HepG2 (cell line): ENCODE measurements at regions not wholly inside any gene's neighbourhood (a gene's known extent, or its start where the extent isn't known, plus 50 kb on each side); places are given as distances from the start of the nearest gene placed in this dataset.

Experiments
- ATAC-seq: fragments of 200-7000 bp; cut with Tn5 transposase; 3 replicates; pipeline ENCODE4 v1.9.1; 2020; ENCODE audit warnings: mild to moderate bottlenecking, moderate library complexity
- BruUV-seq: library from RNA; stranded (reverse); fragments of 400-500 nt; replicated peaks from 2 replicates; lab custom pipeline; 2021; lab: Mats Ljungman, UMichigan
- CTCF ChIA-PET: fragments of 300-600 bp; formaldehyde crosslinking; extraction: SDS; loops from one replicate; lab custom pipeline; 2021; ENCODE audit warnings: low total read pairs, inconsistent platforms, low intra/inter-chr PET ratio; lab: Yijun Ruan, JAX
- POLR2A ChIA-PET: fragments of 350-600 bp; sonication (Branson Sonifier 250); formaldehyde crosslinking; loops from one replicate; lab custom pipeline; 2020; ENCODE audit warnings: antibody characterized with exemption, inconsistent platforms; lab: Yijun Ruan, JAX
- DNase-seq: peaks from one replicate; pipeline ENCODE4 v3.0.0-alpha.2; 2015; ENCODE audit warnings: low spot score
- FAIRE-seq: peaks from 3 replicates; lab custom pipeline; 2011; peaks lifted over from hg19 to GRCh38; lab: Jason Lieb, UNC
- H2AFZ ChIP-seq: one replicate; pipeline ENCODE4 v1.6.1; 2011; ENCODE audit warnings: low read length, inconsistent platforms
- H3K27ac ChIP-seq: fragments of 300-600 bp; 3 replicates; pipeline ENCODE4 v1.8.0; 2011; ENCODE audit warnings: mixed run types, mild to moderate bottlenecking, mixed read lengths, low read length, inconsistent platforms; ENCODE audit not compliant: insufficient read depth; ENCODE audit errors: extremely low read length
- H3K27me3 ChIP-seq, 2 experiments: fragments of 200-600 bp in 1 of 2; 2 replicates in 1 of 2; 3 replicates in 1 of 2; pipeline versions ENCODE4 v1.6.0 to v1.8.0; 2011; ENCODE audit warnings: low read length in 2 of 2, mild to moderate bottlenecking in 2 of 2, moderate library complexity in 2 of 2, inconsistent platforms in 1 of 2; ENCODE audit not compliant: insufficient read depth in 2 of 2, control insufficient read depth in 1 of 2
- H3K36me3 ChIP-seq, 2 experiments: fragments of 200-600 bp in 1 of 2; replicated peaks in 1 of 2; 2 replicates in 1 of 2; 3 replicates in 1 of 2; pipeline versions ENCODE4 v1.5.1 to v1.8.0; 2011; ENCODE audit warnings: low read length in 2 of 2, inconsistent platforms in 1 of 2; ENCODE audit not compliant: insufficient read depth in 2 of 2, control insufficient read depth in 1 of 2
- H3K4me1 ChIP-seq: 2 replicates; pipeline ENCODE4 v1.5.1; 2012; ENCODE audit warnings: low read length, inconsistent platforms; ENCODE audit not compliant: insufficient read depth
- H3K4me2 ChIP-seq: 2 replicates; pipeline ENCODE4 v1.6.0; 2011; ENCODE audit warnings: low read depth, low read length, inconsistent platforms
- H3K4me3 ChIP-seq, 3 experiments: fragments of 200-600 bp in 1 of 3; sonication (generic), shearing (Covaris generic) in 1 of 3; replicated peaks in 1 of 3; 2 replicates each; pipeline ENCODE4 v1.5.1; 2011 to 2016; ENCODE audit warnings: low read length in 3 of 3, inconsistent platforms in 2 of 3, low read depth in 2 of 3, mild to moderate bottlenecking in 2 of 3, control low read depth in 1 of 3, mixed read lengths in 1 of 3; ENCODE audit not compliant: insufficient read depth in 1 of 3
- H3K79me2 ChIP-seq: one replicate; pipeline ENCODE4 v1.6.1; 2011; ENCODE audit warnings: low read length, inconsistent platforms; ENCODE audit not compliant: insufficient read depth
- H3K9ac ChIP-seq: 2 replicates; pipeline ENCODE4 v1.6.0; 2011; ENCODE audit warnings: mild to moderate bottlenecking, low read depth, low read length, inconsistent platforms; ENCODE audit not compliant: insufficient read depth
- H3K9me3 ChIP-seq: 2 replicates; pipeline ENCODE4 v1.5.1; 2012; ENCODE audit warnings: mild to moderate bottlenecking, low read length
- H4K20me1 ChIP-seq: 2 replicates; pipeline ENCODE4 v1.6.0; 2011; ENCODE audit warnings: inconsistent platforms, mild to moderate bottlenecking, low read length, moderate library complexity; ENCODE audit not compliant: insufficient read depth
- GPN1 ChIP-seq: sonication (generic); formaldehyde crosslinking; IDR thresholded peaks from 2 replicates; pipeline ENCODE4 v1.5.1; 2020; ENCODE audit warnings: missing genetic modification reagents, borderline replicate concordance
- HOXA5 ChIP-seq: sonication (generic); formaldehyde crosslinking; IDR thresholded peaks from 2 replicates; pipeline ENCODE4 v1.4.0; 2020; ENCODE audit warnings: missing genetic modification reagents
- MTA3 ChIP-seq: sonication (generic); formaldehyde crosslinking; IDR thresholded peaks from 2 replicates; pipeline ENCODE4 v1.4.0; 2020; ENCODE audit warnings: missing genetic modification reagents
- NR3C1 ChIP-seq: sonication (generic); formaldehyde crosslinking; IDR thresholded peaks from 2 replicates; pipeline ENCODE4 v1.4.0; 2020; ENCODE audit warnings: missing genetic modification reagents
- SMAD9 ChIP-seq: sonication (generic); formaldehyde crosslinking; IDR thresholded peaks from 2 replicates; pipeline ENCODE4 v1.5.1; 2020; ENCODE audit warnings: mild to moderate bottlenecking, missing genetic modification reagents
- SRSF9 ChIP-seq: fragments of 200-400 bp; formaldehyde crosslinking; IDR thresholded peaks from 2 replicates; pipeline ENCODE4 v1.6.1; 2018; ENCODE audit warnings: borderline replicate concordance, mild to moderate bottlenecking, low read depth, low read length; ENCODE audit not compliant: insufficient read depth, poor library complexity, severe bottlenecking
- STAG1 ChIP-seq: sonication (generic); formaldehyde crosslinking; IDR thresholded peaks from 2 replicates; pipeline ENCODE4 v1.4.0; 2020; ENCODE audit warnings: missing genetic modification reagents
- ZMAT3 ChIP-seq: sonication (generic); formaldehyde crosslinking; conservative IDR thresholded peaks from 2 replicates; pipeline ENCODE4 v1.7.0; 2021; ENCODE audit warnings: missing genetic modification reagents
- ZNF253 ChIP-seq: sonication (generic); formaldehyde crosslinking; IDR thresholded peaks from 2 replicates; pipeline ENCODE4 v1.8.0; 2022; ENCODE audit warnings: mild to moderate bottlenecking, missing genetic modification reagents, borderline replicate concordance
- ZNF33A ChIP-seq: sonication (generic); formaldehyde crosslinking; IDR thresholded peaks from 2 replicates; pipeline ENCODE4 v1.5.1; 2020; ENCODE audit warnings: missing genetic modification reagents, mild to moderate bottlenecking, moderate library complexity, borderline replicate concordance
- ZNF788 ChIP-seq: sonication (generic); formaldehyde crosslinking; IDR thresholded peaks from 2 replicates; pipeline ENCODE4 v1.5.0; 2020; ENCODE audit warnings: mild to moderate bottlenecking, missing genetic modification reagents, borderline replicate concordance
- ZNF792 ChIP-seq: IDR thresholded peaks from 2 replicates; pipeline ENCODE4 v1.6.1; 2016
- ZNF839 ChIP-seq: sonication (generic); formaldehyde crosslinking; IDR thresholded peaks from 2 replicates; pipeline ENCODE4 v1.4.0; 2020; ENCODE audit warnings: missing genetic modification reagents, mild to moderate bottlenecking, borderline replicate concordance
- WGBS: methylation state at CpG from one replicate; pipeline ENCODE4 v1.1.6; 2017; ENCODE audit warnings: low lambda C conversion rate; 5-methylcytosine and 5-hydroxymethylcytosine counted together
- in situ Hi-C: cut with HindIII; loops from 2 replicates; pipeline ENCODE4 v1.10.0; 2017; ENCODE audit warnings: low pct_unique_long_range_greater_than_20kb; ENCODE audit not compliant: extremely low pct_ligation_motif_present
- intact Hi-C: fragments of 100-400 bp; cut with micrococcal nuclease; formaldehyde crosslinking; loops from one replicate; pipeline ENCODE4 v1.10.0; 2022; ENCODE audit not compliant: unreplicated experiment
- TF ChIP-seq, protein P1 (sequence below): sonication (generic); formaldehyde crosslinking; IDR thresholded peaks from 2 replicates; pipeline ENCODE4 v1.4.0; 2020; ENCODE audit warnings: missing genetic modification reagents
- TF ChIP-seq, protein P2 (sequence below): sonication (generic); formaldehyde crosslinking; IDR thresholded peaks from 2 replicates; pipeline ENCODE4 v1.4.0; 2020; ENCODE audit warnings: mild to moderate bottlenecking, missing genetic modification reagents

DNA sequence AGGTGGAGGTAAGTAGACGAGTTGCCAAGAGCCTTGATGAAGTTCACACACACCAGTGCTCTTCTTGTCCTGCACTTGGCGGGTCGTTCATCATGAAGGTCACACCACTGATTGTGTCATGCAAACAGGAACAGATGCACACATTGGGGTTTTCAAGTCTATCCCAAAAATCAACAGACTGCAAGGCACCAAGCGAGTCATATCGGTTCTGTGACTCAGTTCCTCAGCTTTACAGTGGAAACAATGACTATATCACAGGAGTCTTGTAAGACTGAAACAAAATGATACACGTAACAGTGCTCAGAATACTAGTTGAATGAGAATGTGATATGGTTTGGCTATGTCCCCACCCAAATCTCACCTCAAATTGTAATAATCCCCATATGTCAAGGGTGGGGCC, 526.9 kb upstream of the ID2 start:
- TF ChIP-seq, protein P1, sequence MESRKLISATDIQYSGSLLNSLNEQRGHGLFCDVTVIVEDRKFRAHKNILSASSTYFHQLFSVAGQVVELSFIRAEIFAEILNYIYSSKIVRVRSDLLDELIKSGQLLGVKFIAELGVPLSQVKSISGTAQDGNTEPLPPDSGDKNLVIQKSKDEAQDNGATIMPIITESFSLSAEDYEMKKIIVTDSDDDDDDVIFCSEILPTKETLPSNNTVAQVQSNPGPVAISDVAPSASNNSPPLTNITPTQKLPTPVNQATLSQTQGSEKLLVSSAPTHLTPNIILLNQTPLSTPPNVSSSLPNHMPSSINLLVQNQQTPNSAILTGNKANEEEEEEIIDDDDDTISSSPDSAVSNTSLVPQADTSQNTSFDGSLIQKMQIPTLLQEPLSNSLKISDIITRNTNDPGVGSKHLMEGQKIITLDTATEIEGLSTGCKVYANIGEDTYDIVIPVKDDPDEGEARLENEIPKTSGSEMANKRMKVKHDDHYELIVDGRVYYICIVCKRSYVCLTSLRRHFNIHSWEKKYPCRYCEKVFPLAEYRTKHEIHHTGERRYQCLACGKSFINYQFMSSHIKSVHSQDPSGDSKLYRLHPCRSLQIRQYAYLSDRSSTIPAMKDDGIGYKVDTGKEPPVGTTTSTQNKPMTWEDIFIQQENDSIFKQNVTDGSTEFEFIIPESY (CRISPR knock-in tag) = peak; percentile 41; the same call in 1 of the 2 replicates
- no peak for TF ChIP-seq ZNF839 (CRISPR knock-in tag)
- TF ChIP-seq HOXA5 (CRISPR knock-in tag) = no peak
- H3K4me2 ChIP-seq = no peak overlapping the region
- intact Hi-C loops (no loop called here), in situ Hi-C loops (no loop called here)
- H2AFZ ChIP-seq = no peak overlapping the region
- H4K20me1 ChIP-seq = no peaks in the 10 kb centered on the region
- CTCF ChIA-PET = no interaction called here
- H3K27ac ChIP-seq = no peak overlapping the region
- POLR2A ChIA-PET = no interaction called here
- H3K9ac ChIP-seq = no peak overlapping the region
- H3K4me3 ChIP-seq = no peak overlapping the region
- BruUV-seq = no TSS peak
- H3K4me1 ChIP-seq = peaks cover 28% of the 10 kb centered on the region
- H3K27me3 ChIP-seq = no peaks in the 10 kb centered on the region
- 95% methylated on average over 6 of the region's 6 CpGs for WGBS
- H3K79me2 ChIP-seq = no peaks in the 10 kb centered on the region
- no peaks in the 10 kb centered on the region for H3K9me3 ChIP-seq
- ATAC-seq = no peak
- DNase-seq = no peak
- H3K36me3 ChIP-seq = no peaks in the 10 kb centered on the region
- FAIRE-seq = no peak

DNA sequence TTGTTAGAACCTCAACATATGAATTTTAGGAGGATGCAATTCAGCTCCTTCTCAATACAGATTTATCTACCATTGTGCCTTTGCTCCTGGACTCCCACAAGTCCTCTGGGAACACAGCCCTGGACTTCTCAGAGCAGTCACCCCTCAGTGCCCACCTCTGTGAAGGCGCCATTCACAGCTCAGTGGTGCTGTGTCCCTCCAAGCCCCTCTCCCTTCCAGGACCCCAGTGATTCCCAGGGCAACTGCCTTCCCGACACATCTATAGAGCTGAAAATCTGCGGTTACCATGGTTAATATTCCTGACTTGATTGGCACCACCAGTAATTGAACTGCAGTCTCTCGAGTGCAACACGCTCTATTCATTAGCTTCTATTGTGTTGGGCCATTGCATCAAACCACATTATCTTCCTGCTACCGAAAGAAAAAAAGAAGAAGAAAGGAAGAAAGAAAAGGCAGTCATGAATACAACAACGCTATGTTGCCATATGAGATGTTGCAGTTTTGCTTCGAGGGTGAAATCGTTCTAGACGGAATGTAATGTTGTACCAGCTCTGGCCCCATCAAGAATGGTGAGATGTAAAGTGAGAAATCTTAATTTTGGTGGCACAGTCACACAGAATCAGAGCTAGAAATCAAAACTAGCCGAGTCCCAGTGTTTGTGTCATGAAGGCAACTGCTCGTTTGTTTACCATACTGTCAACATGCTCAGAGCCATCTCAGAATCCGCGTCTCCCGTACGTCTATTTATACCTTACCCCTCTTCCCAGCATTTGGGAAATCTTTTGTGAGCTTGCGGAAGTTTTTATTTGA, 524.0 kb upstream of the ID2 start:
- no peaks in the 10 kb centered on the region for H3K36me3 ChIP-seq
- no peaks in the 10 kb centered on the region for H3K9me3 ChIP-seq
- H3K9ac ChIP-seq = no peak overlapping the region
- no peak overlapping the region for H3K4me2 ChIP-seq
- no peak overlapping the region for H2AFZ ChIP-seq
- no peak overlapping the region for H3K27ac ChIP-seq
- H3K4me1 ChIP-seq = peaks cover 27% of the 10 kb centered on the region
- no peak overlapping the region for H3K4me3 ChIP-seq
- no peaks in the 10 kb centered on the region for H3K79me2 ChIP-seq
- FAIRE-seq = no peak
- ChIA-PET POLR2A (no interaction called here), CTCF (no interaction called here)
- no peaks in the 10 kb centered on the region for H4K20me1 ChIP-seq
- WGBS = 96% methylated on average over 17 of the region's 17 CpGs
- intact Hi-C loops = no loop called here
- ATAC-seq = no peak
- no TSS peak for BruUV-seq
- in situ Hi-C loops = no loop called here
- H3K27me3 ChIP-seq = no peaks in the 10 kb centered on the region
- DNase-seq = no peak
- TF ChIP-seq NR3C1 (CRISPR knock-in tag) (no peak), SMAD9 (CRISPR knock-in tag) (no peak), ZNF788 (CRISPR knock-in tag) (no peak), GPN1 (CRISPR knock-in tag) (no peak), ZMAT3 (no peak), ZNF792 (CRISPR knock-in tag) (no peak), ZNF253 (CRISPR knock-in tag) (no peak), SRSF9 (no peak), ZNF33A (CRISPR knock-in tag) (no peak), MTA3 (CRISPR knock-in tag) (no peak), STAG1 (no peak)
- TF ChIP-seq, protein P2, sequence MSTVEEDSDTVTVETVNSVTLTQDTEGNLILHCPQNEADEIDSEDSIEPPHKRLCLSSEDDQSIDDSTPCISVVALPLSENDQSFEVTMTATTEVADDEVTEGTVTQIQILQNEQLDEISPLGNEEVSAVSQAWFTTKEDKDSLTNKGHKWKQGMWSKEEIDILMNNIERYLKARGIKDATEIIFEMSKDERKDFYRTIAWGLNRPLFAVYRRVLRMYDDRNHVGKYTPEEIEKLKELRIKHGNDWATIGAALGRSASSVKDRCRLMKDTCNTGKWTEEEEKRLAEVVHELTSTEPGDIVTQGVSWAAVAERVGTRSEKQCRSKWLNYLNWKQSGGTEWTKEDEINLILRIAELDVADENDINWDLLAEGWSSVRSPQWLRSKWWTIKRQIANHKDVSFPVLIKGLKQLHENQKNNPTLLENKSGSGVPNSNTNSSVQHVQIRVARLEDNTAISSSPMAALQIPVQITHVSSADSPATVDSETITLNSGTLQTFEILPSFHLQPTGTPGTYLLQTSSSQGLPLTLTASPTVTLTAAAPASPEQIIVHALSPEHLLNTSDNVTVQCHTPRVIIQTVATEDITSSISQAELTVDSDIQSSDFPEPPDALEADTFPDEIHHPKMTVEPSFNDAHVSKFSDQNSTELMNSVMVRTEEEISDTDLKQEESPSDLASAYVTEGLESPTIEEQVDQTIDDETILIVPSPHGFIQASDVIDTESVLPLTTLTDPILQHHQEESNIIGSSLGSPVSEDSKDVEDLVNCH (CRISPR knock-in tag) = no peak
